ENCODE measurements at regions not wholly inside any gene's neighbourhood (a gene's known extent, or its start where the extent isn't known, plus 50 kb on each side); places are given as distances from the start of the nearest gene placed in this dataset.

GRCh38 chr3:8128686-8129085, 372.9 kb upstream of the LMCD1 start:
- intact Hi-C loops (cut with DNase I; ENCODE audit: low total_unique reads) (no loop called here), in situ Hi-C loops (cut with MboI; ENCODE audit: low pct_ligation_motif_present in 1 of 4, low pct_unique_long_range_greater_than_20kb in 1 of 4, low sequenced_read_pairs in 3 of 4) (no loop called here)
- no peak for DNase-seq
- TF ChIP-seq CTCF (IDR thresholded peaks at IDR 0.05), result no peak
- no peak for TF ChIP-seq EP300 (IDR thresholded peaks at IDR 0.05; ENCODE audit: low read depth)
- no peak for TF ChIP-seq POLR2A (IDR thresholded peaks at IDR 0.05)
- no peak for TF ChIP-seq POLR2AphosphoS5 (IDR thresholded peaks at IDR 0.05)
- H3K4me1 ChIP-seq, result no peaks in the 10 kb centered on the region
- no peak overlapping the region for H3K4me3 ChIP-seq
- H3K9me3 ChIP-seq, result no peaks in the 10 kb centered on the region
- no peaks in the 10 kb centered on the region for H3K36me3 ChIP-seq
- H3K27me3 ChIP-seq, result no peaks in the 10 kb centered on the region
- H3K27ac ChIP-seq, result no peak overlapping the region
- 27 to 50% methylated on average over 1 to 2 of the region's 2 CpGs for WGBS, 2 donors (ENCODE audit: low coverage in 1 of 2)

- intact Hi-C loops (cut with DNase I; ENCODE audit: low total_unique reads), result no loop called here
- Histone ChIP-seq H3K27ac (no peak overlapping the region), H3K9me3 (no peaks in the 10 kb centered on the region), H3K36me3 (no peaks in the 10 kb centered on the region), H3K27me3 (no peaks in the 10 kb centered on the region), H3K4me1 (no peaks in the 10 kb centered on the region), H3K4me3 (no peak overlapping the region)
- WGBS, 2 donors (ENCODE audit: low coverage in 1 of 2), result 40 to 65% methylated on average over 1 to 3 of the region's 3 CpGs
- in situ Hi-C loops (cut with MboI; ENCODE audit: low pct_ligation_motif_present in 1 of 4, low pct_unique_long_range_greater_than_20kb in 1 of 4, low sequenced_read_pairs in 3 of 4), result no loop called here
- no peak for DNase-seq
- TF ChIP-seq POLR2AphosphoS5 (IDR thresholded peaks at IDR 0.05) (no peak), POLR2A (IDR thresholded peaks at IDR 0.05) (no peak), CTCF (IDR thresholded peaks at IDR 0.05) (no peak), EP300 (IDR thresholded peaks at IDR 0.05; ENCODE audit: low read depth) (no peak)
Observed at GRCh38 chr3:8136553-8136952, 365.1 kb upstream of the LMCD1 start.

GRCh38 chr3:8143186-8143585, 358.4 kb upstream of the LMCD1 start:
- Histone ChIP-seq H3K27me3 (no peaks in the 10 kb centered on the region), H3K36me3 (no peaks in the 10 kb centered on the region), H3K9me3 (no peaks in the 10 kb centered on the region), H3K27ac (no peak overlapping the region), H3K4me3 (no peak overlapping the region), H3K4me1 (no peaks in the 10 kb centered on the region)
- DNase-seq, result no peak
- intact Hi-C loops (cut with DNase I; ENCODE audit: low total_unique reads) (no loop called here), in situ Hi-C loops (cut with MboI; ENCODE audit: low pct_ligation_motif_present in 1 of 4, low pct_unique_long_range_greater_than_20kb in 1 of 4, low sequenced_read_pairs in 3 of 4) (no loop called here)
- no peak for TF ChIP-seq POLR2A (IDR thresholded peaks at IDR 0.05)
- no peak for TF ChIP-seq CTCF (IDR thresholded peaks at IDR 0.05)
- no peak for TF ChIP-seq POLR2AphosphoS5 (IDR thresholded peaks at IDR 0.05)
- no peak for TF ChIP-seq EP300 (IDR thresholded peaks at IDR 0.05; ENCODE audit: low read depth)
- WGBS, 2 donors (ENCODE audit: low coverage in 1 of 2), result 45 to 51% methylated on average over 2 of the region's 2 CpGs

- TF ChIP-seq POLR2AphosphoS5 (IDR thresholded peaks at IDR 0.05), result no peak
- no peak for TF ChIP-seq POLR2A (IDR thresholded peaks at IDR 0.05)
- no peak for TF ChIP-seq EP300 (IDR thresholded peaks at IDR 0.05; ENCODE audit: low read depth)
- no peak for TF ChIP-seq CTCF (IDR thresholded peaks at IDR 0.05)
- no peak for DNase-seq
- no peaks in the 10 kb centered on the region for H3K4me1 ChIP-seq
- H3K27ac ChIP-seq, result no peak overlapping the region
- 25 to 50% methylated on average over 2 of the region's 2 CpGs for WGBS, 2 donors (ENCODE audit: low coverage in 1 of 2)
- H3K36me3 ChIP-seq, result no peaks in the 10 kb centered on the region
- H3K9me3 ChIP-seq, result no peaks in the 10 kb centered on the region
- in situ Hi-C loops (cut with MboI; ENCODE audit: low pct_ligation_motif_present in 1 of 4, low pct_unique_long_range_greater_than_20kb in 1 of 4, low sequenced_read_pairs in 3 of 4) (no loop called here), intact Hi-C loops (cut with DNase I; ENCODE audit: low total_unique reads) (no loop called here)
- no peak overlapping the region for H3K4me3 ChIP-seq
- no peaks in the 10 kb centered on the region for H3K27me3 ChIP-seq
Observed at GRCh38 chr3:8145661-8146060, 356.0 kb upstream of the LMCD1 start.
